MM.1S (cell line): ENCODE measurements at regions not wholly inside any gene's neighbourhood (a gene's known extent, or its start where the extent isn't known, plus 50 kb on each side); places are given as distances from the start of the nearest gene placed in this dataset.

Experiments
- EZH2 ChIP-seq: fragments of 300-600 bp; sonication (generic); optimal IDR thresholded peaks from 2 replicates; pipeline ENCODE3; 2017; ENCODE audit warnings: low read depth, mild to moderate bottlenecking, antibody characterized with exemption, low read length, mixed read lengths
- EZH2phosphoT487 ChIP-seq: fragments of 300-600 bp; sonication (generic); IDR thresholded peaks from 2 replicates; pipeline ENCODE4 v1.6.1; 2018; ENCODE audit warnings: antibody characterized with exemption, low read length
- TF ChIP-seq, protein P1 (sequence below): fragments of 300-600 bp; sonication (generic); IDR thresholded peaks from 2 replicates; pipeline ENCODE4 v1.5.1; 2016; ENCODE audit warnings: antibody characterized with exemption, low read length, mixed read lengths

DNA sequence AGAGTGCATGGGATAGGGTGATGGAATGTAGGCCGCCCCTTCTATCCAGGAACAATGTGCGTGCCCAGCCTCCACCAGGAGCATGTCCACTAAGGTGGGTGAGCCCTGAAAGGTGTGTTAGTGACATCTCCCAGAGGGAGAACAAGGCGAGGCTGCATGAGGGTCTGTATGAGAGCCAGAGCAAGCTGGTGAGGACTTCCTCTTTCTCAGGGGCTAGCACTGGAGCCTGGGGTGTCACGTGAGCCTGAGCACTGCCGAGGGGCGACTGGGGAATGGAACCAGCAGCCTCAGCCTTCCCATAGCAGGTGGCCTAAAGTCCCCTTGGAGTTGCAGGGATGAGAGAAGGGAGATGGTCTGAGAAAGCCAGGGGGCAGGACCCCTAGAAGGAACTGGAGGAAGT lies 156.3 kb upstream of the COBL start:
- TF ChIP-seq EZH2: no peak
- TF ChIP-seq, protein P1, sequence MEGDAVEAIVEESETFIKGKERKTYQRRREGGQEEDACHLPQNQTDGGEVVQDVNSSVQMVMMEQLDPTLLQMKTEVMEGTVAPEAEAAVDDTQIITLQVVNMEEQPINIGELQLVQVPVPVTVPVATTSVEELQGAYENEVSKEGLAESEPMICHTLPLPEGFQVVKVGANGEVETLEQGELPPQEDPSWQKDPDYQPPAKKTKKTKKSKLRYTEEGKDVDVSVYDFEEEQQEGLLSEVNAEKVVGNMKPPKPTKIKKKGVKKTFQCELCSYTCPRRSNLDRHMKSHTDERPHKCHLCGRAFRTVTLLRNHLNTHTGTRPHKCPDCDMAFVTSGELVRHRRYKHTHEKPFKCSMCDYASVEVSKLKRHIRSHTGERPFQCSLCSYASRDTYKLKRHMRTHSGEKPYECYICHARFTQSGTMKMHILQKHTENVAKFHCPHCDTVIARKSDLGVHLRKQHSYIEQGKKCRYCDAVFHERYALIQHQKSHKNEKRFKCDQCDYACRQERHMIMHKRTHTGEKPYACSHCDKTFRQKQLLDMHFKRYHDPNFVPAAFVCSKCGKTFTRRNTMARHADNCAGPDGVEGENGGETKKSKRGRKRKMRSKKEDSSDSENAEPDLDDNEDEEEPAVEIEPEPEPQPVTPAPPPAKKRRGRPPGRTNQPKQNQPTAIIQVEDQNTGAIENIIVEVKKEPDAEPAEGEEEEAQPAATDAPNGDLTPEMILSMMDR: no peak
- no peak for TF ChIP-seq EZH2phosphoT487
